Lung (tissue), 11 donors: ENCODE measurements at regions not wholly inside any gene's neighbourhood (a gene's known extent, or its start where the extent isn't known, plus 50 kb on each side); places are given as distances from the start of the nearest gene placed in this dataset.
"Not testable (repeated sequence)": the region's sequence is repeated elsewhere in the genome, so short reads cannot be mapped to it uniquely, and the experiment has no call there.

Source experiments
- ATAC-seq: fragments of 200-7000 bp; cut with Tn5 transposase; one replicate; pipeline ENCODE4 v1.9.1; 2020; ENCODE audit warnings: moderate number of reproducible peaks; ENCODE audit not compliant: insufficient read depth, low FRiP score
- DNase-seq, 3 donors: peaks; one replicate each; pipeline ENCODE4 v3.0.0-alpha.2; 2013 to 2017
- H3K27ac ChIP-seq, 2 donors: one replicate each; pipeline ENCODE4 v1.5.1; 2013; ENCODE audit warnings: mild to moderate bottlenecking in 2 of 2, moderate library complexity in 2 of 2, control low read depth in 1 of 2, inconsistent platforms in 1 of 2, low read depth in 1 of 2, low read length in 1 of 2
- H3K27me3 ChIP-seq, 3 donors: one replicate each; pipeline ENCODE4 v1.5.1; 2013; ENCODE audit warnings: low read length in 2 of 3; ENCODE audit not compliant: control insufficient read depth in 3 of 3, insufficient read depth in 3 of 3
- H3K36me3 ChIP-seq, 4 donors: one replicate each; pipeline ENCODE4 v1.5.1; 2013; ENCODE audit warnings: low read length in 4 of 4, mild to moderate bottlenecking in 1 of 4, moderate library complexity in 1 of 4; ENCODE audit not compliant: control insufficient read depth in 4 of 4, insufficient read depth in 4 of 4
- H3K4me1 ChIP-seq, 5 donors: one replicate each; pipeline ENCODE4 v1.5.1; 2013; ENCODE audit warnings: low read length in 5 of 5, mild to moderate bottlenecking in 2 of 5, moderate library complexity in 1 of 5; ENCODE audit not compliant: control insufficient read depth in 5 of 5, insufficient read depth in 5 of 5
- H3K4me3 ChIP-seq: one replicate; pipeline ENCODE4 v1.5.1; 2013; ENCODE audit warnings: mild to moderate bottlenecking, control low read depth, moderate library complexity
- H3K9ac ChIP-seq, 2 donors: one replicate each; pipeline ENCODE4 v1.5.1; 2013; ENCODE audit warnings: low read length in 2 of 2, control low read depth in 1 of 2; ENCODE audit not compliant: insufficient read depth in 1 of 2
- H3K9me3 ChIP-seq, 4 donors: one replicate each; pipeline ENCODE4 v1.5.1; 2013; ENCODE audit warnings: low read length in 3 of 4, mild to moderate bottlenecking in 1 of 4, moderate library complexity in 1 of 4; ENCODE audit not compliant: control insufficient read depth in 4 of 4, insufficient read depth in 3 of 4
- WGBS, 2 donors: extraction: QIAGEN DNeasy Blood & Tissue Kit; methylation state at CpG; one replicate each; pipeline ENCODE4 v1.1.7; 2013; 5-methylcytosine and 5-hydroxymethylcytosine counted together
- TF ChIP-seq, protein P1 (sequence below): IDR thresholded peaks from 2 replicates; pipeline ENCODE4 v1.5.1; 2012; ENCODE audit warnings: mild to moderate bottlenecking; ENCODE audit errors: control extremely low read depth, extremely low read depth
- donor health status: control.
- donor health status: control.
- donor health status: Bipolar disorder and iron deficiency.
- donor health status: healthy.
- donor health status: DM: yes; HTN: yes; CAD: no.

DNA sequence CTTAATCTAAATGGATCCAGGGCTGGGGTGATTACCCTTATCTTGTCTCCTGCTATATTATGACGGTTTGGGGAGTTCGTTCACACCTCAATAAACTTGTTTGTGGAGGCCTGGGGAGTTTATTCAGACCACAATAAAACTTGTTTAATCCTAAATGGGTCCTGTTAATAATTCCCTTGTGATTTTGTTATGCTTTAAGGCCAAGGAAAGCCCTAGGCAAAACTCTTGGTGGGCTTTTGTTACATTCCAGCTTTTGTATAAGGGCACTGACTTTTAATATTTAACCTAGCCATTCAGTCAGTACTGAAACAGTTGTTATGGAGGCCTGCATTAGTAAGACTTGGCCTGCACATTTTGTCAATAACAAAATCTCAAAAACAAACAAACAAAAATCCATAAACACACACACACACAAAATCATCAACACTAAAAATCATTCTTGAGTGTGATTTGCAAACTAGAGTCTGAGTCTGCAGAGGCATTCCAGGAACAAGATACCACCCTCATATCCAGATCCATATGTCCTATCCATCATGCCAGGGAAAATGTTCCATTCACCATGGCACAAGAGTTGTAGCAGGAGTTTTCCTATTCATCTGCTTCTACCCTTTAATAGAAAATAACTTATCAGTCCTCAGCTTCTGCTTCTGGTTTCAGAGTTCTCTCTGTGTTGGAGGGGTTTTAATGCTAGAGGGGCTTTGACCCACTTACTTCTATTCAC, 421.7 kb downstream of the AGTPBP1 start:
- DNase-seq (no peak), ATAC-seq (no peak)
- Histone ChIP-seq H3K27ac (no peak overlapping the region), H3K9me3 (peaks cover 0 to 16% (median 0%) of the 10 kb centered on the region in 4 donors), H3K9ac (no peak overlapping the region), H3K36me3 (no peaks in the 10 kb centered on the region), H3K27me3 (no peaks in the 10 kb centered on the region), H3K4me3 (no peak overlapping the region), H3K4me1 (no peaks in the 10 kb centered on the region)
- 92 to 97% methylated on average over 2 of the region's 2 CpGs for WGBS, 2 donors
- TF ChIP-seq, protein P1, sequence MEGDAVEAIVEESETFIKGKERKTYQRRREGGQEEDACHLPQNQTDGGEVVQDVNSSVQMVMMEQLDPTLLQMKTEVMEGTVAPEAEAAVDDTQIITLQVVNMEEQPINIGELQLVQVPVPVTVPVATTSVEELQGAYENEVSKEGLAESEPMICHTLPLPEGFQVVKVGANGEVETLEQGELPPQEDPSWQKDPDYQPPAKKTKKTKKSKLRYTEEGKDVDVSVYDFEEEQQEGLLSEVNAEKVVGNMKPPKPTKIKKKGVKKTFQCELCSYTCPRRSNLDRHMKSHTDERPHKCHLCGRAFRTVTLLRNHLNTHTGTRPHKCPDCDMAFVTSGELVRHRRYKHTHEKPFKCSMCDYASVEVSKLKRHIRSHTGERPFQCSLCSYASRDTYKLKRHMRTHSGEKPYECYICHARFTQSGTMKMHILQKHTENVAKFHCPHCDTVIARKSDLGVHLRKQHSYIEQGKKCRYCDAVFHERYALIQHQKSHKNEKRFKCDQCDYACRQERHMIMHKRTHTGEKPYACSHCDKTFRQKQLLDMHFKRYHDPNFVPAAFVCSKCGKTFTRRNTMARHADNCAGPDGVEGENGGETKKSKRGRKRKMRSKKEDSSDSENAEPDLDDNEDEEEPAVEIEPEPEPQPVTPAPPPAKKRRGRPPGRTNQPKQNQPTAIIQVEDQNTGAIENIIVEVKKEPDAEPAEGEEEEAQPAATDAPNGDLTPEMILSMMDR, result no peak

DNA sequence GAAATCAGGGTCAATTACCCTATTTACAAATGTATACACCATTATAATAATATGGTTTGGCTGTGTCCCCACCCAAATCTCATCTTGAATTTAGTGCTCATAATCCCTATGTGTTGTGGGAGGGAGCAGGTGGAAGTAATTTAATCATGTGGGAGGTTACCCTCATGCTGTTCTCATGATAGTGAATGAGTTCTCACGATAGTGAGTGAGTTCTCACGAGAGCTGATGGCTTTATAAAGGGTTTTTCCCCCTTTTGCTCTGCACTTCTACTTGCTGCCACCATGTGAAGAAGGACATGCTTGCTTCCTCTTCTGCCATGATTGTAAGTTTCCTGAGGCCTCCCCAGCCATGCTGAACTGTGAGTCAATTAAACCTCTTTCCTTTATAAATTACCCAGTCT, 426.2 kb downstream of the AGTPBP1 start:
- not testable (repeated sequence) for DNase-seq, H3K27ac ChIP-seq, H3K4me3 ChIP-seq, H3K4me1 ChIP-seq, ATAC-seq, H3K27me3 ChIP-seq, H3K9ac ChIP-seq, H3K9me3 ChIP-seq, H3K36me3 ChIP-seq
- 91% methylated on average over 2 of the region's 2 CpGs for WGBS, 2 donors

DNA sequence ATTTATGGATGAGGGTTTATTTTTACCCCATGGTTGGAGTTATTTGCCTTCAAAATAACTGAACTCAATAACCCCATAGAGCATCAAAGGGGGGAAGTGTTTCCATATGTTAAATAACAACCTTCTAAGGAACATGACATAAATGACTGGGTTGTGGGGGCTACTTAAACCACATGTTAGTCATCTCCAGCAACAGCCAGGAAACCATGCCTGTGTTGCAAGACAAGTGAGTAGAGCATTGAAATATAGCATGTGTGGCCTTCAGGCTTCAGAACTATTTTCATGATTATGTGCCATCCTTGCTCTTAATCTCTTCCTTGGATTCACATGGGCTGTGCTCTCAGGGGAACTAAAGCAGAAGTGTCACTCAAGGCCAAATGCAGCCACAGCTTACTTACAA, 431.2 kb downstream of the AGTPBP1 start:
- Histone ChIP-seq H3K9me3 (peaks cover 0 to 4% (median 0%) of the 10 kb centered on the region in 4 donors), H3K27me3 (no peaks in the 10 kb centered on the region), H3K36me3 (no peaks in the 10 kb centered on the region), H3K4me1 (no peaks in the 10 kb centered on the region), H3K27ac (no peak overlapping the region), H3K9ac (no peak overlapping the region), H3K4me3 (no peak overlapping the region)
- no peak for ATAC-seq
- TF ChIP-seq, protein P1, result no peak
- DNase-seq, result peak in 2 of 3 donors; percentile 2 to 8

DNA sequence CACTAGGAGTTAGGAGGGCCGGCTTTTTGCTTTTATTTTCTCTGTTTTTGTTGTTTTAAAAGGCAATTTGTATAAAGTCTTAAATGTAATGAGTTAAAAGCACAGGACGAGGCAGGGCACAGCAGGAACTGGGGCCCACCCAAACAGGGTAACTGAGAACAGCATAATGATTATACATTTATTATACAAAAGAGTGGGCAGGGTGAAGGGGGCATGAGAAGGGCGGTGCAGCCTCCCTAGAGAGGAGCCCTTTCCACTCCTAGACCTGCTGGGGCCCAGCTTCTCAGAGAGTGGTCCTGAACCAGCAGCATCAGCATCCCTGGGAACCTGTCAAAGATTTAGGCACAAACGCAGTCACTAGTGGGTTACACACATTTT, 438.0 kb downstream of the AGTPBP1 start:
- H3K4me1 ChIP-seq, result no peaks in the 10 kb centered on the region
- no peak overlapping the region for H3K9ac ChIP-seq
- ATAC-seq (no peak), DNase-seq (no peak)
- no peaks in the 10 kb centered on the region for H3K9me3 ChIP-seq
- H3K4me3 ChIP-seq, result no peak overlapping the region
- H3K36me3 ChIP-seq, result no peaks in the 10 kb centered on the region
- TF ChIP-seq, protein P1, result no peak
- WGBS, 2 donors, result 77 to 85% methylated on average over 4 of the region's 4 CpGs
- H3K27me3 ChIP-seq, result no peaks in the 10 kb centered on the region
- no peak overlapping the region for H3K27ac ChIP-seq
